AG04450 (cell line): ENCODE measurements at regions not wholly inside any gene's neighbourhood (a gene's known extent, or its start where the extent isn't known, plus 50 kb on each side); places are given as distances from the start of the nearest gene placed in this dataset.

Experiments
- CTCF ChIA-PET: fragments of 300-600, 350-600 bp; formaldehyde crosslinking; extraction: SDS; loops from one replicate; lab custom pipeline; 2022; ENCODE audit warnings: antibody characterized with exemption, inconsistent platforms; lab: Charles Lee
- POLR2A ChIA-PET: fragments of 350-600 bp; formaldehyde crosslinking; extraction: SDS; loops from one replicate; lab custom pipeline; 2021; ENCODE audit warnings: antibody characterized with exemption, inconsistent platforms; lab: Yijun Ruan, JAX
- DNase-seq: peaks from one replicate; pipeline ENCODE4 v3.0.0-alpha.2; 2011; ENCODE audit warnings: low read depth, low spot score
- H3K27ac ChIP-seq: one replicate; pipeline ENCODE4 v1.5.1; 2012; ENCODE audit warnings: low read depth, low read length, control low read depth
- H3K27me3 ChIP-seq: one replicate; pipeline ENCODE4 v1.6.0; 2012; ENCODE audit warnings: low read length; ENCODE audit not compliant: control insufficient read depth, insufficient read depth
- H3K4me3 ChIP-seq: 2 replicates; pipeline ENCODE4 v1.5.1; 2011; ENCODE audit warnings: mild to moderate bottlenecking, low read depth, low read length, control low read depth
- H3K9me3 ChIP-seq: 2 replicates; pipeline ENCODE4 v1.5.1; 2012; ENCODE audit warnings: low read length; ENCODE audit not compliant: control insufficient read depth, insufficient read depth
- CTCF ChIP-seq: IDR thresholded peaks from 2 replicates; pipeline ENCODE4 v1.5.1; 2011; ENCODE audit warnings: low read depth, low read length, control low read depth, inconsistent platforms

GRCh38 chr17:79169861-79170260 is 95.2 kb downstream of the ENGASE start:
- CTCF ChIA-PET, result no interaction called here
- Histone ChIP-seq H3K27me3 (peaks cover 29% of the 10 kb centered on the region), H3K4me3 (no peak overlapping the region), H3K27ac (no peak overlapping the region), H3K9me3 (no peaks in the 10 kb centered on the region)
- no peak for TF ChIP-seq CTCF
- POLR2A ChIA-PET, result no interaction called here
- no peak for DNase-seq

- Histone ChIP-seq H3K27ac (no peak overlapping the region), H3K27me3 (peaks cover 30% of the 10 kb centered on the region), H3K9me3 (no peaks in the 10 kb centered on the region), H3K4me3 (no peak overlapping the region)
- no peak for DNase-seq
- CTCF ChIA-PET, result no interaction called here
- no peak for TF ChIP-seq CTCF
- POLR2A ChIA-PET, result no interaction called here
Observed at GRCh38 chr17:79169366-79169765, 94.7 kb downstream of the ENGASE start.

- CTCF ChIA-PET, result no interaction called here
Observed at GRCh38 chr17:79168486-79169055, 93.9 kb downstream of the ENGASE start.

GRCh38 chr17:79167486-79167885 is 92.9 kb downstream of the ENGASE start:
- Histone ChIP-seq H3K27ac (no peak overlapping the region), H3K27me3 (peaks cover 34% of the 10 kb centered on the region), H3K9me3 (no peaks in the 10 kb centered on the region), H3K4me3 (no peak overlapping the region)
- POLR2A ChIA-PET, result no interaction called here
- DNase-seq, result no peak
- no peak for TF ChIP-seq CTCF
- CTCF ChIA-PET, result no interaction called here

More at GRCh38 chr17:79168486-79169055, 93.9 kb downstream of the ENGASE start:
- H3K4me3 ChIP-seq, result no peak overlapping the region
- POLR2A ChIA-PET, result no interaction called here
- H3K9me3 ChIP-seq, result no peaks in the 10 kb centered on the region
- DNase-seq, result no peak
- H3K27me3 ChIP-seq, result peaks cover 32% of the 10 kb centered on the region
- no peak overlapping the region for H3K27ac ChIP-seq
- TF ChIP-seq CTCF, result no peak; the same call in 1 of the 2 replicates

GRCh38 chr17:79165756-79166473 is 91.3 kb downstream of the ENGASE start:
- no peak for DNase-seq
- Histone ChIP-seq H3K27me3 (peaks cover 32% of the 10 kb centered on the region), H3K27ac (no peak overlapping the region), H3K4me3 (no peak overlapping the region), H3K9me3 (no peaks in the 10 kb centered on the region)
- TF ChIP-seq CTCF, result no peak
- ChIA-PET CTCF (no interaction called here), POLR2A (interaction anchor here (1.2 kb wide), 1 partner anchor 8 kb away, joined by 3 read pairs; no protein-coding TSS in a partner anchor)
